Loucy (cell line): ENCODE measurements at regions not wholly inside any gene's neighbourhood (a gene's known extent, or its start where the extent isn't known, plus 50 kb on each side); places are given as distances from the start of the nearest gene placed in this dataset.

Experiments
- H2AFZ ChIP-seq: fragments of 200-600 bp; sonication (generic); 2 replicates; pipeline ENCODE4 v1.6.0; 2016; ENCODE audit warnings: antibody characterized with exemption, mild to moderate bottlenecking, low read length, moderate library complexity
- H3F3A ChIP-seq: fragments of 200-600 bp; 2 replicates; pipeline ENCODE4 v1.6.0; 2016; ENCODE audit warnings: antibody characterized with exemption, low read depth, mild to moderate bottlenecking
- H3K27me3 ChIP-seq: fragments of 200-600 bp; sonication (generic); 2 replicates; pipeline ENCODE4 v1.6.1; 2014; ENCODE audit warnings: low read length, mild to moderate bottlenecking; ENCODE audit not compliant: insufficient read depth, poor library complexity, severe bottlenecking
- H3K36me3 ChIP-seq: fragments of 200-600 bp; sonication (generic); 2 replicates; pipeline ENCODE4 v1.6.1; 2016; ENCODE audit warnings: low read length; ENCODE audit not compliant: insufficient read depth
- H3K4me1 ChIP-seq: fragments of 200-600 bp; sonication (generic); 2 replicates; pipeline ENCODE4 v1.5.1; 2014; ENCODE audit warnings: low read length, mild to moderate bottlenecking; ENCODE audit not compliant: insufficient read depth, poor library complexity, severe bottlenecking
- H3K4me2 ChIP-seq: fragments of 200-600 bp; sonication (generic); 2 replicates; pipeline ENCODE4 v1.6.0; 2014; ENCODE audit warnings: antibody characterized with exemption, low read length, low read depth, mild to moderate bottlenecking; ENCODE audit not compliant: poor library complexity, severe bottlenecking
- H3K4me3 ChIP-seq: fragments of 200-600 bp; sonication (generic); 2 replicates; pipeline ENCODE4 v1.5.1; 2014; ENCODE audit warnings: low read length, mild to moderate bottlenecking, mixed read lengths; ENCODE audit not compliant: poor library complexity, severe bottlenecking
- H3K79me2 ChIP-seq: fragments of 200-600 bp; sonication (generic); 2 replicates; pipeline ENCODE4 v1.6.1; 2014; ENCODE audit warnings: low read length; ENCODE audit not compliant: insufficient read depth
- H3K9ac ChIP-seq: fragments of 200-600 bp; sonication (generic); 2 replicates; pipeline ENCODE4 v1.6.0; 2014; ENCODE audit warnings: mild to moderate bottlenecking, low read depth, low read length, moderate library complexity; ENCODE audit not compliant: poor library complexity, severe bottlenecking
- H3K9me2 ChIP-seq: fragments of 200-600 bp; sonication (generic); replicated peaks from 2 replicates; pipeline ENCODE4 v1.6.1; 2016; ENCODE audit warnings: low read depth, low read length, mixed read lengths
- H3K9me3 ChIP-seq: fragments of 200-600 bp; sonication (generic); 2 replicates; pipeline ENCODE4 v1.6.1; 2014; ENCODE audit warnings: mild to moderate bottlenecking, antibody characterized with exemption, low read length, low read depth; ENCODE audit not compliant: insufficient read depth
- H4K20me1 ChIP-seq: fragments of 200-600 bp; sonication (generic); 2 replicates; pipeline ENCODE4 v1.6.0; 2014; ENCODE audit warnings: antibody characterized with exemption, low read length, mild to moderate bottlenecking; ENCODE audit not compliant: insufficient read depth, poor library complexity, severe bottlenecking
- EZH2phosphoT487 ChIP-seq: fragments of 200-600 bp; IDR thresholded peaks from 2 replicates; pipeline ENCODE4 v1.6.1; 2018; ENCODE audit warnings: antibody characterized with exemption, mild to moderate bottlenecking, moderate library complexity, borderline replicate concordance
- TF ChIP-seq, protein P1 (sequence below): fragments of 200-600 bp; sonication (generic); conservative IDR thresholded peaks from 2 replicates; pipeline ENCODE4 v1.5.1; 2014; ENCODE audit warnings: mild to moderate bottlenecking, antibody characterized with exemption, low read length

DNA sequence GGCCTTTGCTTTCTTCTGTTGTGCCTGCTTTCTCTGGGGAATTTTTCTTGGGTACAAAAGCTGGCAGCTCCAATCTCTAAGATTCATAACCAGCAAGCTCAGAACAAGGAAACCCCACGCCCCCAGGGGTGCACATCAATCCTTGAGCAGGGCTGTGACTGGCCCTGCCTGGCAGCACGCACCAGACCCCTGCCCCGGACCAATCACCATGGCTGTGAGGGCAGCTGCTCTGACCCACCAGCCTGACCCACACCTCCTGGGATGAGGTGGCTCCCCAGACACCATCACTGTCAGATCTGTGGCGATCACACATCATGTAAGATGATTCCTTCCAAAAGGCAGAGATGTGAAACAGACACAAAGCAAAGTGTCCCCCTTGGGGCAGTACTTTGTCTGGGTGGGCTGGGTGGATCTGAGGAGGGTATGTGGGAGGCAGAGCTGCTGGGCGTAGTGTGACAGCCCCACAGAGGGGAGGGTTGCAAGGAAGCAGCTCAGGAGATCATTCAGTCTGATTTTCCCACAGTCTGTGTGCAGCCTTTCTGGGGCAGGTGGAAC lies 175.5 kb upstream of the SHH start:
- Histone ChIP-seq H3K4me1 (no peaks in the 10 kb centered on the region), H3K9me3 (peaks cover 4% of the 10 kb centered on the region; the same call in 1 of the 2 replicates), H3K4me3 (no peak overlapping the region), H3K4me2 (no peak overlapping the region), H3K9ac (no peak overlapping the region), H3K36me3 (no peaks in the 10 kb centered on the region), H3F3A (no peaks in the 10 kb centered on the region), H3K27me3 (no peaks in the 10 kb centered on the region), H2AFZ (no peak overlapping the region), H3K9me2 (no peaks in the 10 kb centered on the region), H4K20me1 (no peaks in the 10 kb centered on the region), H3K79me2 (no peaks in the 10 kb centered on the region)
- no peak for TF ChIP-seq EZH2phosphoT487
- TF ChIP-seq, protein P1, sequence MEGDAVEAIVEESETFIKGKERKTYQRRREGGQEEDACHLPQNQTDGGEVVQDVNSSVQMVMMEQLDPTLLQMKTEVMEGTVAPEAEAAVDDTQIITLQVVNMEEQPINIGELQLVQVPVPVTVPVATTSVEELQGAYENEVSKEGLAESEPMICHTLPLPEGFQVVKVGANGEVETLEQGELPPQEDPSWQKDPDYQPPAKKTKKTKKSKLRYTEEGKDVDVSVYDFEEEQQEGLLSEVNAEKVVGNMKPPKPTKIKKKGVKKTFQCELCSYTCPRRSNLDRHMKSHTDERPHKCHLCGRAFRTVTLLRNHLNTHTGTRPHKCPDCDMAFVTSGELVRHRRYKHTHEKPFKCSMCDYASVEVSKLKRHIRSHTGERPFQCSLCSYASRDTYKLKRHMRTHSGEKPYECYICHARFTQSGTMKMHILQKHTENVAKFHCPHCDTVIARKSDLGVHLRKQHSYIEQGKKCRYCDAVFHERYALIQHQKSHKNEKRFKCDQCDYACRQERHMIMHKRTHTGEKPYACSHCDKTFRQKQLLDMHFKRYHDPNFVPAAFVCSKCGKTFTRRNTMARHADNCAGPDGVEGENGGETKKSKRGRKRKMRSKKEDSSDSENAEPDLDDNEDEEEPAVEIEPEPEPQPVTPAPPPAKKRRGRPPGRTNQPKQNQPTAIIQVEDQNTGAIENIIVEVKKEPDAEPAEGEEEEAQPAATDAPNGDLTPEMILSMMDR, result no peak

DNA sequence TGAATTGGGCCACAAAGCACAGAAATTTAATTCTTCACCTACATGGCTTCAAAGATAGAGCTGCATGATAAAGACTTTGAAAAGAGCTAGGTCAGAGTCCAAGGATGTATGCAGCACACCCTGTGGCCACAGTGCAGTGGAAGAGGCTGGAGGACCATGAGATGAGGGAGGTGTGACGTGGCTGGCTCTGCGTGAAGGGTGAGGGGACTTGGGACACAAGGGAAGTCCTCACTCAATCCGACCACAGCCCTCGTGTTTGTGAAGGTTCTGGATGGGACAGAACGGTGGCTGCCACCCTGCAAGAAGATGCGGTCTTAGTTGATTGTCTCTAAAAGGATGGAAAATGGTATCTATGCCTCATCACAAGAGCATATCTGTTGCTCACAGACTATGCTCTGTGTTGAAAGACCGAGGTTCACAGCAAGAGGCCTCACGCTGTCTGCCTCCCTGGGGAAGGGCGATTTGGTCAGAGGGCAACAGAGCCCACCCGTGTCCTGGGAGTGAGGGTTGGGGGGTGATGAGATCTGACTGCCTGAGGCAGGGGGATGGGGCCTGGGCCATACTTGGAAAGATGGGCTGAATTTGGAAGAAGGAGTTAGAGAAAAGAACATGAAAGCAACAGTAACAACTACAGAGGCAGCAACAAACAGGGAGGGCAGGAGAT lies 174.4 kb upstream of the SHH start:
- Histone ChIP-seq H4K20me1 (no peaks in the 10 kb centered on the region), H3K9me3 (peaks cover 6% of the 10 kb centered on the region; the same call in 1 of the 2 replicates), H3K4me2 (no peak overlapping the region), H3K4me1 (no peaks in the 10 kb centered on the region), H3K4me3 (no peak overlapping the region), H3K9ac (no peak overlapping the region), H3K36me3 (no peaks in the 10 kb centered on the region), H2AFZ (no peak overlapping the region), H3K9me2 (no peaks in the 10 kb centered on the region), H3F3A (no peaks in the 10 kb centered on the region), H3K27me3 (no peaks in the 10 kb centered on the region), H3K79me2 (no peaks in the 10 kb centered on the region)
- no peak for TF ChIP-seq EZH2phosphoT487

DNA sequence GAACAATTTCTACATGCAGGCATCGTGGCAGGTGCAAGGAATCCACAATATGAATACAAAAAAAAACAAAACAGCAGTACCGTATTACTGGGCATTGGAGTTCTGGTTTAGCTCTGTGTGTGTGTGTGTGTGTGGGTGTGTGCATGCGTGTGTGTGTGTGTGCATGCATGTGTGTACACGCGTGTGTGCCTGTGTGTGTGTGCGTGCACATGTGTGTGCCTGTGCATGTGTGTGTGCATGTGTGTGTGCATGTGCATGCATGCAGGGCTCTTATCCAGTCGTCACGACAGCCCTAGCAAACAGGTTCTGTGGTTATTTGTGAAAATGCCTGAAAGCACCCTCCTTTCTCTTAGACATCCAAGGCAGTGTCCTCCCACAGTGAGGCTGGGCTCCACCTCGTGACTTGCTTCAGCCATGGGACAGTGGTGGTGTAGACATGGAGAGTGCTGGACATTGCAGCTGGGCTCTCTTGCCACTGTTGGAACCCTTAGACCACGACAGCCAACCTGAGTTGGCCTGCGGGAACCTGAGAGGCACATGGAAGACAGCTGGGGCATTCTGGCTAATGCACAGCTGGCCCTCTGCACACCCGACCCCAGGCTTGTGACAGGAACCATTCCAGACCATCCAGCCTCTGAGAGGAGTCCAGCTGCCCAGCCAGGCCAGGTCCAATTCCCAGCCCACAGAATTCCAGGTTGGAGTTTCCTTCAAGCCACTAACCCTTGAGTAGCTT lies 173.4 kb upstream of the SHH start:
- H3K9me2 ChIP-seq, result no peaks in the 10 kb centered on the region
- no peak overlapping the region for H3K4me2 ChIP-seq
- no peaks in the 10 kb centered on the region for H3K36me3 ChIP-seq
- no peaks in the 10 kb centered on the region for H3K79me2 ChIP-seq
- H3K27me3 ChIP-seq, result no peaks in the 10 kb centered on the region
- H3K4me3 ChIP-seq, result no peak overlapping the region
- no peaks in the 10 kb centered on the region for H3F3A ChIP-seq
- no peaks in the 10 kb centered on the region for H4K20me1 ChIP-seq
- no peaks in the 10 kb centered on the region for H3K4me1 ChIP-seq
- TF ChIP-seq EZH2phosphoT487, result no peak
- TF ChIP-seq, protein P1, result no peak
- no peak overlapping the region for H3K9ac ChIP-seq
- H3K9me3 ChIP-seq, result peaks cover 6% of the 10 kb centered on the region; the same call in 1 of the 2 replicates
- H2AFZ ChIP-seq, result no peak overlapping the region
